T-helper 22 cell (primary cell): ENCODE measurements at regions not wholly inside any gene's neighbourhood (a gene's known extent, or its start where the extent isn't known, plus 50 kb on each side); places are given as distances from the start of the nearest gene placed in this dataset.
"Not testable (repeated sequence)": the region's sequence is repeated elsewhere in the genome, so short reads cannot be mapped to it uniquely, and the experiment has no call there.

Source experiments
- DNase-seq: peaks from one replicate; pipeline ENCODE4 v3.0.0-alpha.2; 2020; ENCODE audit warnings: low read depth

- DNase-seq, result no peak
Measured at GRCh38 chr2:57598551-57598950, 448.1 kb upstream of the VRK2 start.

- no peak for DNase-seq
Measured at GRCh38 chr2:57602733-57603132, 443.9 kb upstream of the VRK2 start.

GRCh38 chr2:57614988-57615387, 431.6 kb upstream of the VRK2 start:
- DNase-seq, result no peak

GRCh38 chr2:57615855-57616556, 430.6 kb upstream of the VRK2 start:
- no peak for DNase-seq

GRCh38 chr2:57617318-57617717, 429.3 kb upstream of the VRK2 start:
- no peak for DNase-seq

GRCh38 chr2:57621122-57621663, 425.4 kb upstream of the VRK2 start:
- no peak for DNase-seq

GRCh38 chr2:57622009-57622408, 424.6 kb upstream of the VRK2 start:
- no peak for DNase-seq

GRCh38 chr2:57656198-57656597, 390.4 kb upstream of the VRK2 start:
- DNase-seq, result no peak

GRCh38 chr2:57669570-57669969, 377.0 kb upstream of the VRK2 start:
- DNase-seq, result no peak

GRCh38 chr2:57674025-57674424, 372.6 kb upstream of the VRK2 start:
- DNase-seq, result no peak

GRCh38 chr2:57674743-57675142, 371.9 kb upstream of the VRK2 start:
- DNase-seq, result no peak

GRCh38 chr2:57677296-57677695, 369.3 kb upstream of the VRK2 start:
- DNase-seq, result no peak

GRCh38 chr2:57681650-57682049, 365.0 kb upstream of the VRK2 start:
- no peak for DNase-seq

GRCh38 chr2:57685032-57685431, 361.6 kb upstream of the VRK2 start:
- no peak for DNase-seq

- DNase-seq, result no peak
Measured at GRCh38 chr2:57692395-57692794, 354.2 kb upstream of the VRK2 start.

- no peak for DNase-seq
Measured at GRCh38 chr2:57693177-57693576, 353.4 kb upstream of the VRK2 start.

- DNase-seq, result no peak
Measured at GRCh38 chr2:57693965-57694364, 352.6 kb upstream of the VRK2 start.

GRCh38 chr2:57696016-57696415, 350.6 kb upstream of the VRK2 start:
- no peak for DNase-seq

GRCh38 chr2:57698392-57698791, 348.2 kb upstream of the VRK2 start:
- DNase-seq, result no peak

- DNase-seq, result no peak
Measured at GRCh38 chr2:57698935-57699449, 347.6 kb upstream of the VRK2 start.

GRCh38 chr2:57701391-57701791, 345.2 kb upstream of the VRK2 start:
- DNase-seq, result no peak

- no peak for DNase-seq
Measured at GRCh38 chr2:57703407-57703806, 343.2 kb upstream of the VRK2 start.

GRCh38 chr2:57707794-57708193, 338.8 kb upstream of the VRK2 start:
- not testable (repeated sequence) for DNase-seq

- no peak for DNase-seq
Measured at GRCh38 chr2:57711991-57712390, 334.6 kb upstream of the VRK2 start.
